ENCODE measurements at regions not wholly inside any gene's neighbourhood (a gene's known extent, or its start where the extent isn't known, plus 50 kb on each side); places are given as distances from the start of the nearest gene placed in this dataset.

- Histone ChIP-seq H2BK5ac (ENCODE audit: low read depth, low read length, poor library complexity) (no peak overlapping the region), H2BK120ac (ENCODE audit: insufficient read depth, low read length, poor library complexity) (no peak overlapping the region), H3K14ac (ENCODE audit: low read length) (no peak overlapping the region), H3K79me1 (ENCODE audit: low read length) (no peaks in the 10 kb centered on the region), H3K23ac (ENCODE audit: low read length) (no peak overlapping the region), H3K4me1 (ENCODE audit: control insufficient read depth in 1 of 2, insufficient read depth in 2 of 2, low read length in 2 of 2) (peaks cover 2% of the 10 kb centered on the region in 2 experiments), H4K12ac (ENCODE audit: low read depth, low read length) (no peak overlapping the region), H2AFZ (ENCODE audit: insufficient read depth, low read length, poor library complexity) (no peak overlapping the region), H3K4me3 (ENCODE audit: low read depth, low read length) (no peak overlapping the region), H4K8ac (ENCODE audit: low read depth, low read length) (no peak overlapping the region), H2BK12ac (ENCODE audit: low read length) (no peak overlapping the region), H3K27me3 (ENCODE audit: insufficient read depth, low read length) (no peaks in the 10 kb centered on the region), H3K27ac (ENCODE audit: low read depth, low read length) (no peak overlapping the region), H4K91ac (ENCODE audit: low read depth, low read length) (no peak overlapping the region), H3K9ac (ENCODE audit: low read length) (no peak overlapping the region), H3K18ac (ENCODE audit: low read length) (no peak overlapping the region), H3K4me2 (ENCODE audit: low read length) (no peak overlapping the region), H2AK5ac (ENCODE audit: low read length) (no peak overlapping the region), H3K79me2 (ENCODE audit: control insufficient read depth, insufficient read depth, low read length, poor library complexity) (no peaks in the 10 kb centered on the region), H3K4ac (ENCODE audit: low read depth, low read length) (no peak overlapping the region), H3K9me3 (ENCODE audit: insufficient read depth, low read depth, low read length) (no peaks in the 10 kb centered on the region), H3K36me3 (ENCODE audit: control insufficient read depth in 1 of 2, insufficient read depth in 2 of 2, low read length in 2 of 2) (no peaks in the 10 kb centered on the region)
- no CpG with 5 or more reads among the region's 2 CpGs for WGBS (ENCODE audit: extremely low coverage, insufficient coverage, insufficient read length)
- DNase-seq = no peak
These were observed 52.5 kb upstream of the C9orf72 start for GRCh38 chr9:27625751-27626150.

- H3K36me3 ChIP-seq (ENCODE audit: control insufficient read depth in 1 of 2, insufficient read depth in 2 of 2, low read length in 2 of 2) = no peaks in the 10 kb centered on the region
These were observed 53.2 kb upstream of the C9orf72 start for GRCh38 chr9:27626244-27627187.

GRCh38 chr9:27627188-27627564, 53.9 kb upstream of the C9orf72 start:
- Histone ChIP-seq H3K4ac (ENCODE audit: low read depth, low read length) (no peak overlapping the region), H2AK5ac (ENCODE audit: low read length) (no peak overlapping the region), H3K9ac (ENCODE audit: low read length) (no peak overlapping the region), H3K4me1 (ENCODE audit: control insufficient read depth in 1 of 2, insufficient read depth in 2 of 2, low read length in 2 of 2) (peaks cover 2% of the 10 kb centered on the region in 2 experiments), H2BK12ac (ENCODE audit: low read length) (no peak overlapping the region), H3K27ac (ENCODE audit: low read depth, low read length) (no peak overlapping the region), H3K18ac (ENCODE audit: low read length) (no peak overlapping the region), H3K36me3 (ENCODE audit: control insufficient read depth in 1 of 2, insufficient read depth in 2 of 2, low read length in 2 of 2) (no peaks in the 10 kb centered on the region), H4K12ac (ENCODE audit: low read depth, low read length) (no peak overlapping the region), H3K4me3 (ENCODE audit: low read depth, low read length) (no peak overlapping the region), H3K14ac (ENCODE audit: low read length) (no peak overlapping the region), H4K8ac (ENCODE audit: low read depth, low read length) (no peak overlapping the region), H3K4me2 (ENCODE audit: low read length) (no peak overlapping the region), H2BK5ac (ENCODE audit: low read depth, low read length, poor library complexity) (no peak overlapping the region), H2BK120ac (ENCODE audit: insufficient read depth, low read length, poor library complexity) (no peak overlapping the region), H3K79me2 (ENCODE audit: control insufficient read depth, insufficient read depth, low read length, poor library complexity) (no peaks in the 10 kb centered on the region), H3K79me1 (ENCODE audit: low read length) (no peaks in the 10 kb centered on the region), H4K91ac (ENCODE audit: low read depth, low read length) (no peak overlapping the region), H3K27me3 (ENCODE audit: insufficient read depth, low read length) (no peaks in the 10 kb centered on the region), H3K23ac (ENCODE audit: low read length) (no peak overlapping the region), H3K9me3 (ENCODE audit: insufficient read depth, low read depth, low read length) (no peaks in the 10 kb centered on the region), H2AFZ (ENCODE audit: insufficient read depth, low read length, poor library complexity) (no peak overlapping the region)
- no CpG with 5 or more reads among the region's 5 CpGs for WGBS (ENCODE audit: extremely low coverage, insufficient coverage, insufficient read length)
- DNase-seq = no peak

More at GRCh38 chr9:27626244-27627187, 53.2 kb upstream of the C9orf72 start:
- H4K12ac ChIP-seq (ENCODE audit: low read depth, low read length) = no peak overlapping the region
- H3K4me2 ChIP-seq (ENCODE audit: low read length) = no peak overlapping the region
- no peak overlapping the region for H4K91ac ChIP-seq (ENCODE audit: low read depth, low read length)
- no peak overlapping the region for H2AFZ ChIP-seq (ENCODE audit: insufficient read depth, low read length, poor library complexity)
- H4K8ac ChIP-seq (ENCODE audit: low read depth, low read length) = no peak overlapping the region
- no peaks in the 10 kb centered on the region for H3K79me2 ChIP-seq (ENCODE audit: control insufficient read depth, insufficient read depth, low read length, poor library complexity)
- no peak overlapping the region for H2AK5ac ChIP-seq (ENCODE audit: low read length)
- H3K79me1 ChIP-seq (ENCODE audit: low read length) = no peaks in the 10 kb centered on the region
- peaks cover 2% of the 10 kb centered on the region in 2 experiments for H3K4me1 ChIP-seq (ENCODE audit: control insufficient read depth in 1 of 2, insufficient read depth in 2 of 2, low read length in 2 of 2)
- H2BK5ac ChIP-seq (ENCODE audit: low read depth, low read length, poor library complexity) = no peak overlapping the region
- H3K4me3 ChIP-seq (ENCODE audit: low read depth, low read length) = no peak overlapping the region
- no peak overlapping the region for H3K14ac ChIP-seq (ENCODE audit: low read length)
- no CpG with 5 or more reads among the region's 8 CpGs for WGBS (ENCODE audit: extremely low coverage, insufficient coverage, insufficient read length)
- no peak overlapping the region for H2BK120ac ChIP-seq (ENCODE audit: insufficient read depth, low read length, poor library complexity)
- H3K27ac ChIP-seq (ENCODE audit: low read depth, low read length) = no peak overlapping the region
- no peak for DNase-seq
- no peaks in the 10 kb centered on the region for H3K27me3 ChIP-seq (ENCODE audit: insufficient read depth, low read length)
- no peaks in the 10 kb centered on the region for H3K9me3 ChIP-seq (ENCODE audit: insufficient read depth, low read depth, low read length)
- H3K18ac ChIP-seq (ENCODE audit: low read length) = no peak overlapping the region
- no peak overlapping the region for H3K23ac ChIP-seq (ENCODE audit: low read length)
- H3K4ac ChIP-seq (ENCODE audit: low read depth, low read length) = no peak overlapping the region
- no peak overlapping the region for H3K9ac ChIP-seq (ENCODE audit: low read length)
- no peak overlapping the region for H2BK12ac ChIP-seq (ENCODE audit: low read length)

GRCh38 chr9:27628311-27628710, 55.0 kb upstream of the C9orf72 start:
- Histone ChIP-seq H3K4me1 (ENCODE audit: control insufficient read depth in 1 of 2, insufficient read depth in 2 of 2, low read length in 2 of 2) (peaks cover 2% of the 10 kb centered on the region in 2 experiments), H4K8ac (ENCODE audit: low read depth, low read length) (no peak overlapping the region), H4K91ac (ENCODE audit: low read depth, low read length) (no peak overlapping the region), H3K18ac (ENCODE audit: low read length) (no peak overlapping the region), H3K9me3 (ENCODE audit: insufficient read depth, low read depth, low read length) (no peaks in the 10 kb centered on the region), H2BK120ac (ENCODE audit: insufficient read depth, low read length, poor library complexity) (no peak overlapping the region), H2AK5ac (ENCODE audit: low read length) (no peak overlapping the region), H2BK5ac (ENCODE audit: low read depth, low read length, poor library complexity) (no peak overlapping the region), H2BK12ac (ENCODE audit: low read length) (no peak overlapping the region), H3K4ac (ENCODE audit: low read depth, low read length) (no peak overlapping the region), H3K4me3 (ENCODE audit: low read depth, low read length) (no peak overlapping the region), H4K12ac (ENCODE audit: low read depth, low read length) (no peak overlapping the region), H3K36me3 (ENCODE audit: control insufficient read depth in 1 of 2, insufficient read depth in 2 of 2, low read length in 2 of 2) (no peaks in the 10 kb centered on the region), H3K79me1 (ENCODE audit: low read length) (no peaks in the 10 kb centered on the region), H3K27ac (ENCODE audit: low read depth, low read length) (no peak overlapping the region), H2AFZ (ENCODE audit: insufficient read depth, low read length, poor library complexity) (no peak overlapping the region), H3K23ac (ENCODE audit: low read length) (no peak overlapping the region), H3K27me3 (ENCODE audit: insufficient read depth, low read length) (no peaks in the 10 kb centered on the region), H3K9ac (ENCODE audit: low read length) (no peak overlapping the region), H3K79me2 (ENCODE audit: control insufficient read depth, insufficient read depth, low read length, poor library complexity) (no peaks in the 10 kb centered on the region), H3K14ac (ENCODE audit: low read length) (no peak overlapping the region), H3K4me2 (ENCODE audit: low read length) (no peak overlapping the region)
- DNase-seq = no peak
